ENCODE measurements at regions not wholly inside any gene's neighbourhood (a gene's known extent, or its start where the extent isn't known, plus 50 kb on each side); places are given as distances from the start of the nearest gene placed in this dataset.

- DNase-seq, result no peak
Measured at GRCh38 chr4:111685205-111685604, 460.0 kb upstream of the FAM241A start.

- DNase-seq, result no peak
Measured at GRCh38 chr4:111689214-111689613, 456.0 kb upstream of the FAM241A start.

- no peak for DNase-seq
Measured at GRCh38 chr4:111689731-111690130, 455.5 kb upstream of the FAM241A start.

- no peak for DNase-seq
Measured at GRCh38 chr4:111693758-111694157, 451.5 kb upstream of the FAM241A start.

- DNase-seq, result no peak
Measured at GRCh38 chr4:111695677-111696076, 449.6 kb upstream of the FAM241A start.

GRCh38 chr4:111696505-111696904 lies 448.7 kb upstream of the FAM241A start:
- no peak for DNase-seq

- no peak for DNase-seq
Measured at GRCh38 chr4:111697176-111697942, 447.9 kb upstream of the FAM241A start.

- no peak for DNase-seq
Measured at GRCh38 chr4:111698361-111698760, 446.9 kb upstream of the FAM241A start.

GRCh38 chr4:111699165-111699564 lies 446.1 kb upstream of the FAM241A start:
- no peak for DNase-seq

- no peak for DNase-seq
Measured at GRCh38 chr4:111701102-111701501, 444.2 kb upstream of the FAM241A start.

- DNase-seq, result no peak
Measured at GRCh38 chr4:111707491-111707890, 437.8 kb upstream of the FAM241A start.

GRCh38 chr4:111712093-111712677 lies 433.1 kb upstream of the FAM241A start:
- no peak for DNase-seq

GRCh38 chr4:111713276-111713675 lies 432.0 kb upstream of the FAM241A start:
- no peak for DNase-seq

GRCh38 chr4:111717921-111718320 lies 427.3 kb upstream of the FAM241A start:
- no peak for DNase-seq

GRCh38 chr4:111718763-111719559 lies 426.3 kb upstream of the FAM241A start:
- no peak for DNase-seq

- DNase-seq, result no peak
Measured at GRCh38 chr4:111720866-111721265, 424.4 kb upstream of the FAM241A start.

GRCh38 chr4:111722213-111722720 lies 423.0 kb upstream of the FAM241A start:
- DNase-seq, result no peak

- no peak for DNase-seq
Measured at GRCh38 chr4:111736516-111736915, 408.7 kb upstream of the FAM241A start.

- DNase-seq, result no peak
Measured at GRCh38 chr4:111744847-111745246, 400.4 kb upstream of the FAM241A start.

- DNase-seq, result no peak
Measured at GRCh38 chr4:111748157-111748556, 397.1 kb upstream of the FAM241A start.

- DNase-seq, result no peak
Measured at GRCh38 chr4:111754003-111754402, 391.3 kb upstream of the FAM241A start.

- DNase-seq, result no peak
Measured at GRCh38 chr4:111755571-111755970, 389.7 kb upstream of the FAM241A start.

GRCh38 chr4:111761531-111761930 lies 383.7 kb upstream of the FAM241A start:
- no peak for DNase-seq

GRCh38 chr4:111770514-111770913 lies 374.7 kb upstream of the FAM241A start:
- no peak for DNase-seq
